Loucy (cell line): ENCODE measurements at regions not wholly inside any gene's neighbourhood (a gene's known extent, or its start where the extent isn't known, plus 50 kb on each side); places are given as distances from the start of the nearest gene placed in this dataset.

Experiments used
- H2AFZ ChIP-seq: fragments of 200-600 bp; sonication (generic); 2 replicates; pipeline ENCODE4 v1.6.0; 2016; ENCODE audit warnings: antibody characterized with exemption, mild to moderate bottlenecking, low read length, moderate library complexity
- H3F3A ChIP-seq: fragments of 200-600 bp; 2 replicates; pipeline ENCODE4 v1.6.0; 2016; ENCODE audit warnings: antibody characterized with exemption, low read depth, mild to moderate bottlenecking
- H3K27me3 ChIP-seq: fragments of 200-600 bp; sonication (generic); 2 replicates; pipeline ENCODE4 v1.6.1; 2014; ENCODE audit warnings: low read length, mild to moderate bottlenecking; ENCODE audit not compliant: insufficient read depth, poor library complexity, severe bottlenecking
- H3K36me3 ChIP-seq: fragments of 200-600 bp; sonication (generic); 2 replicates; pipeline ENCODE4 v1.6.1; 2016; ENCODE audit warnings: low read length; ENCODE audit not compliant: insufficient read depth
- H3K4me1 ChIP-seq: fragments of 200-600 bp; sonication (generic); 2 replicates; pipeline ENCODE4 v1.5.1; 2014; ENCODE audit warnings: low read length, mild to moderate bottlenecking; ENCODE audit not compliant: insufficient read depth, poor library complexity, severe bottlenecking
- H3K4me2 ChIP-seq: fragments of 200-600 bp; sonication (generic); 2 replicates; pipeline ENCODE4 v1.6.0; 2014; ENCODE audit warnings: antibody characterized with exemption, low read length, low read depth, mild to moderate bottlenecking; ENCODE audit not compliant: poor library complexity, severe bottlenecking
- H3K4me3 ChIP-seq: fragments of 200-600 bp; sonication (generic); 2 replicates; pipeline ENCODE4 v1.5.1; 2014; ENCODE audit warnings: low read length, mild to moderate bottlenecking, mixed read lengths; ENCODE audit not compliant: poor library complexity, severe bottlenecking
- H3K79me2 ChIP-seq: fragments of 200-600 bp; sonication (generic); 2 replicates; pipeline ENCODE4 v1.6.1; 2014; ENCODE audit warnings: low read length; ENCODE audit not compliant: insufficient read depth
- H3K9ac ChIP-seq: fragments of 200-600 bp; sonication (generic); 2 replicates; pipeline ENCODE4 v1.6.0; 2014; ENCODE audit warnings: mild to moderate bottlenecking, low read depth, low read length, moderate library complexity; ENCODE audit not compliant: poor library complexity, severe bottlenecking
- H3K9me2 ChIP-seq: fragments of 200-600 bp; sonication (generic); replicated peaks from 2 replicates; pipeline ENCODE4 v1.6.1; 2016; ENCODE audit warnings: low read depth, low read length, mixed read lengths
- H3K9me3 ChIP-seq: fragments of 200-600 bp; sonication (generic); 2 replicates; pipeline ENCODE4 v1.6.1; 2014; ENCODE audit warnings: mild to moderate bottlenecking, antibody characterized with exemption, low read length, low read depth; ENCODE audit not compliant: insufficient read depth
- H4K20me1 ChIP-seq: fragments of 200-600 bp; sonication (generic); 2 replicates; pipeline ENCODE4 v1.6.0; 2014; ENCODE audit warnings: antibody characterized with exemption, low read length, mild to moderate bottlenecking; ENCODE audit not compliant: insufficient read depth, poor library complexity, severe bottlenecking
- EZH2phosphoT487 ChIP-seq: fragments of 200-600 bp; IDR thresholded peaks from 2 replicates; pipeline ENCODE4 v1.6.1; 2018; ENCODE audit warnings: antibody characterized with exemption, mild to moderate bottlenecking, moderate library complexity, borderline replicate concordance
- TF ChIP-seq, protein P1 (sequence below): fragments of 200-600 bp; sonication (generic); conservative IDR thresholded peaks from 2 replicates; pipeline ENCODE4 v1.5.1; 2014; ENCODE audit warnings: mild to moderate bottlenecking, antibody characterized with exemption, low read length

DNA sequence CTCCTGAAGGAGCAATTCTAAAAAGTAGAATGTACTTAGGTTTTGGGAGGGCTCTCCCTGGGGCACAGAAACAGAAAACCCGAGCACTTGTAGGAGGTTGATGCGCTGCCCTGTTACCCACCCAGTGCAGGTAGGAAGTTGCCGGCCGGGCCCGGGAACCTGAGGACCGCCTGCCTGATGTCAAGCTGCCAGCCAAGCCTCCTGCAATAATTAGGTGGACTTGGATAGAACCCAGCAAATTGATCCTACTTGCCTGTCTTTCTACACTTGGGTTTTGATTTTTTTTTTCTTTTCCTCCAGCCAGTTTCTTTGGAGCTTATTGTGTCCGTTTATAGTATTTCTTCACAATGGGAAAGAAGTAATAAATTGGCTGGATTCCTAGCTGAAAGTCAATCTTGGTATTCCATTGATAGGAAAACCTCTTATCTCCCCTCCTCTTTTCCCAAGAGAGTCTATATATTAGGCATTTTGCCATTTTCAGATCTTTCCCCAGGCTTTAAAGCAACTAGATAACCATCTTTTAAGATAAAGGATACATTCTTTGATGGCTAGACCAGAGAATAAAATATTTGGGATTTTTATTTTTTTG, 78.3 kb upstream of the FYN start:
- no peaks in the 10 kb centered on the region for H3K27me3 ChIP-seq
- H3K36me3 ChIP-seq = no peaks in the 10 kb centered on the region
- H4K20me1 ChIP-seq = no peaks in the 10 kb centered on the region
- H3F3A ChIP-seq = no peaks in the 10 kb centered on the region
- no peak overlapping the region for H3K4me2 ChIP-seq
- H3K4me1 ChIP-seq = no peaks in the 10 kb centered on the region
- no peak overlapping the region for H2AFZ ChIP-seq
- no peak overlapping the region for H3K4me3 ChIP-seq
- TF ChIP-seq, protein P1, sequence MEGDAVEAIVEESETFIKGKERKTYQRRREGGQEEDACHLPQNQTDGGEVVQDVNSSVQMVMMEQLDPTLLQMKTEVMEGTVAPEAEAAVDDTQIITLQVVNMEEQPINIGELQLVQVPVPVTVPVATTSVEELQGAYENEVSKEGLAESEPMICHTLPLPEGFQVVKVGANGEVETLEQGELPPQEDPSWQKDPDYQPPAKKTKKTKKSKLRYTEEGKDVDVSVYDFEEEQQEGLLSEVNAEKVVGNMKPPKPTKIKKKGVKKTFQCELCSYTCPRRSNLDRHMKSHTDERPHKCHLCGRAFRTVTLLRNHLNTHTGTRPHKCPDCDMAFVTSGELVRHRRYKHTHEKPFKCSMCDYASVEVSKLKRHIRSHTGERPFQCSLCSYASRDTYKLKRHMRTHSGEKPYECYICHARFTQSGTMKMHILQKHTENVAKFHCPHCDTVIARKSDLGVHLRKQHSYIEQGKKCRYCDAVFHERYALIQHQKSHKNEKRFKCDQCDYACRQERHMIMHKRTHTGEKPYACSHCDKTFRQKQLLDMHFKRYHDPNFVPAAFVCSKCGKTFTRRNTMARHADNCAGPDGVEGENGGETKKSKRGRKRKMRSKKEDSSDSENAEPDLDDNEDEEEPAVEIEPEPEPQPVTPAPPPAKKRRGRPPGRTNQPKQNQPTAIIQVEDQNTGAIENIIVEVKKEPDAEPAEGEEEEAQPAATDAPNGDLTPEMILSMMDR = no peak
- TF ChIP-seq EZH2phosphoT487 = no peak
- no peaks in the 10 kb centered on the region for H3K79me2 ChIP-seq
- no peaks in the 10 kb centered on the region for H3K9me3 ChIP-seq
- H3K9ac ChIP-seq = no peak overlapping the region
- H3K9me2 ChIP-seq = no peaks in the 10 kb centered on the region

DNA sequence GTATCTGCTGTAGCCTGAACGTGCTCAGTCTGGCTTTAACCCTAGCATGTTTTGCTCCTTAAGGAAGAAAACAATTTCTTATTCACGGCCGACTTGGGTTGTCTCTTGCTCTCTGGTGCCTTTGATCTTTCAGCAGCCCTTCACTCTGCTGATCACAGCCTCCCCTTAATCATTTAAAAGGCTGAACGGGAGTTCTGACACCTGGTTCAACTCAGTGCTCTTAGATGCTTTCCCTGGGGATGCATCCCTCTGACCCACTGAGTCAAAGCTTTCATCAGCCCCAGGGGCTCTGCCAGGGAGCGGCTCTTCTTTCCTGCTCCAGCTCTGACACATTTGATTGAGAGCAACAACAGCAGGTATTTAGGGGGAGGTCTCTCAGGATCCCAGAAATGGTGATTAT, 79.0 kb upstream of the FYN start:
- TF ChIP-seq, protein P1 = no peak
- TF ChIP-seq EZH2phosphoT487 = no peak
- H2AFZ ChIP-seq = no peak overlapping the region
- H3K9ac ChIP-seq = no peak overlapping the region
- H3K9me2 ChIP-seq = no peaks in the 10 kb centered on the region
- H3K4me3 ChIP-seq = no peak overlapping the region
- H3K79me2 ChIP-seq = no peaks in the 10 kb centered on the region
- no peaks in the 10 kb centered on the region for H3K9me3 ChIP-seq
- H3F3A ChIP-seq = no peaks in the 10 kb centered on the region
- no peaks in the 10 kb centered on the region for H3K4me1 ChIP-seq
- H4K20me1 ChIP-seq = no peaks in the 10 kb centered on the region
- no peaks in the 10 kb centered on the region for H3K27me3 ChIP-seq
- H3K36me3 ChIP-seq = no peaks in the 10 kb centered on the region
- H3K4me2 ChIP-seq = no peak overlapping the region

DNA sequence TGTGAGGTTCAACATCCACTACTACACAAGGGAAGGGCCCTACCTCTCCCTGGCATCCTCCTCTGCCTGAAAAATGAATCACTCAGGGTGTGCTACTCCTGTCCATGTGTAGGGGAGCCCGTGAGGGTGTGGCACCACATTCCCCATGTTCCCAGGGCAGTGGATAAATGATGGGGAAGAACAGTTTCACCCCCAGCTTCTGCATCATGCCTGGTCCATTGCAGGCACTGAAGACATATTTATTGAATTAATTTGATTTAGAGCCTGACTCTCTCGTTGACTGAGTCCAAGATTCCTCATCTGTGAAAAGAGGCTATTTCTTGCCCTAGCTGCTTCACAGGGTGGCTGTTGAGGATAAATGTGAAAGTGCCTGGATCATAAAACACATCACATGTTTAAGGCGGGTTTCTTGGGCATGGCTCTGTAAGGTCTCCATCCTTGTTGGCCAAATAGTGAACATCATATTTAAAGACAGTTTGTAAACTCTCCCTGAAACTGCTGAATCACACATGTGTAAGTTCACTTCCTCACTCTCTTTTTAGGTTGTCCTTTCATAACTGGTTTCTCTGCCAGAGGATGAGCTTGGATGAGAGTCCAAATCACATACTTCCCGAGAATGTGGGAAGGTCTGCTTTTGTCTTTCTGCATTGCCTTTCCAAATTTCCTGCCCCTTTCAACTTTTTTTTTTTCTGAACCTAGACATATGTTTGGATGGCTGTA, 79.7 kb upstream of the FYN start:
- Histone ChIP-seq H3K4me2 (no peak overlapping the region), H3K4me3 (no peak overlapping the region), H4K20me1 (no peaks in the 10 kb centered on the region), H3F3A (no peaks in the 10 kb centered on the region), H2AFZ (no peak overlapping the region), H3K9me3 (no peaks in the 10 kb centered on the region), H3K79me2 (no peaks in the 10 kb centered on the region), H3K27me3 (no peaks in the 10 kb centered on the region), H3K9ac (no peak overlapping the region), H3K9me2 (no peaks in the 10 kb centered on the region), H3K4me1 (no peaks in the 10 kb centered on the region), H3K36me3 (no peaks in the 10 kb centered on the region)
- TF ChIP-seq EZH2phosphoT487 = no peak
- TF ChIP-seq, protein P1 = no peak
